H1 (cell line): ENCODE measurements at regions not wholly inside any gene's neighbourhood (a gene's known extent, or its start where the extent isn't known, plus 50 kb on each side); places are given as distances from the start of the nearest gene placed in this dataset.

Experiments used
- CHD7 ChIP-seq: fragments of 300-600 bp; sonication (generic); IDR thresholded peaks from 2 replicates; pipeline ENCODE4 v1.7.1; 2012; ENCODE audit warnings: low read length, moderate library complexity, mild to moderate bottlenecking, inconsistent platforms; ENCODE audit not compliant: insufficient replicate concordance
- EZH2 ChIP-seq: fragments of 200-600 bp; sonication (generic); IDR thresholded peaks from 2 replicates; pipeline ENCODE4 v1.7.1; 2012; ENCODE audit warnings: low read depth, mild to moderate bottlenecking, moderate library complexity, low read length, inconsistent platforms; ENCODE audit not compliant: severe bottlenecking
- GABPA ChIP-seq: IDR thresholded peaks from 2 replicates; pipeline ENCODE4 v1.6.1; 2011; ENCODE audit warnings: mild to moderate bottlenecking, low read length, moderate library complexity, borderline replicate concordance; ENCODE audit not compliant: insufficient read depth
- HDAC6 ChIP-seq: IDR thresholded peaks from one replicate; pipeline ENCODE4 v1.7.1; 2012; ENCODE audit warnings: low read depth, mild to moderate bottlenecking, inconsistent platforms, low read length, moderate library complexity
- MAX ChIP-seq: IDR thresholded peaks from 2 replicates; pipeline ENCODE4 v1.6.1; 2012; ENCODE audit warnings: inconsistent platforms
- NRF1 ChIP-seq: IDR thresholded peaks from 2 replicates; pipeline ENCODE4 v1.6.1; 2011; ENCODE audit warnings: mild to moderate bottlenecking, low read depth, low read length, improper control_type of control experiment
- RFX5 ChIP-seq: IDR thresholded peaks from 2 replicates; pipeline ENCODE4 v1.6.1; 2011; ENCODE audit warnings: low read depth, low read length, improper control_type of control experiment, borderline replicate concordance
- SP1 ChIP-seq: IDR thresholded peaks from 2 replicates; pipeline ENCODE4 v1.6.1; 2011; ENCODE audit warnings: low read depth, low read length
- SP4 ChIP-seq: IDR thresholded peaks from 2 replicates; pipeline ENCODE4 v1.6.1; 2012; ENCODE audit warnings: low read length, inconsistent platforms
- SUZ12 ChIP-seq: fragments of 200-600 bp; sonication (generic); IDR thresholded peaks from 2 replicates; pipeline ENCODE4 v1.6.1; 2012; ENCODE audit warnings: mild to moderate bottlenecking, inconsistent platforms, low read length, moderate library complexity, mixed read lengths

- TF ChIP-seq CHD7 (no peak), SP4 (no peak), RFX5 (no peak), HDAC6 (no peak), SP1 (no peak), SUZ12 (no peak), NRF1 (no peak), GABPA (no peak), EZH2 (no peak), MAX (no peak)
These were observed 334.1 kb downstream of the NDFIP2 start (continued) for GRCh38 chr13:79815041-79815440.
